ENCODE measurements at regions not wholly inside any gene's neighbourhood (a gene's known extent, or its start where the extent isn't known, plus 50 kb on each side); places are given as distances from the start of the nearest gene placed in this dataset.

DNA sequence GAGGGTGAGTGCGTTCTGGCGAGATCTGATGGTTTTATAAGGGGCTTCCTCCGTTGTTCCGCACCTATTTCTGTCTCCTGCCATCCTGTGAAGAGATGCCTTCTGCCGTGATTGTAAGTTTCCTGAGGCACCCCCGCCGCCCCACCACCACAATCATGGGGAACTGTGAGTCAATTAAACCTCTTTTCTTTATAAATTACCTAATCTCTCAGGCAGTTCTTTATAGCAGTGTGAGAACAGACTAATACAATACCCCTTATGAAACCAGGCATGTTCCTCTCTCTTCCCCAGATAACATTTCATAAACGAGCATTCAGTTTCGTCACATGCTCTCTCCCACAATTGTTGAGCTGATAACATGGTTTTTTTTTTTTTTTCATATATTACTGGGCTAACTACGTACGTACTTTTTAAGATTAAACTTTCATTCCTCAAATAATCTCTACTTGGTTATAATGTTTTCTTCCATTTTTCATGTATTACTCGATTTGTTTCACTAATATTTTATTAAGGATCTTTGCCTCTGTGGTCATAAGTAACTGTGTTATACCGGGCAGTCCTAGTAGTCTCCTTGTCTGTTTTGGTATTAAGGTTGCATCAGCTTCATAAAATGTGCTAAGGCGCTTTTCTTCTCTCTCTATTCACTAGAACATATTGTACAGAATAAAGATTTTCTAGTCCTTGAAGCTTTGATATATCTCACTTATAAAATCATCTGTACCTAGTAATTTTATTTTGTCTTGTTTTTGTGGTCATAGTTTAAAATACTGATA lies 64.9 kb upstream of the MVB12B start:
- no peak overlapping the region for H3K4me2 ChIP-seq (ENCODE audit: insufficient read depth in 1 of 2, low read depth in 2 of 2, low read length in 2 of 2)
- H2BK12ac ChIP-seq (ENCODE audit: low read depth, low read length): no peak overlapping the region
- H3K27me3 ChIP-seq (replicated peaks in 1 of 4; ENCODE audit: control insufficient read depth in 3 of 4, extremely low read depth in 1 of 4, insufficient read depth in 3 of 4, low read length in 3 of 4): no peaks in the 10 kb centered on the region
- DNase-seq (ENCODE audit: low read depth in 1 of 2, low spot score in 2 of 2) (no peak), FAIRE-seq (no peak)
- no peak overlapping the region for H3K18ac ChIP-seq (ENCODE audit: extremely low read depth, low read length)
- WGBS, 2 experiments (ENCODE audit: extremely low coverage in 1 of 2, insufficient coverage in 1 of 2, insufficient read length in 1 of 2, insufficient replicate concordance in 2 of 2, low coverage in 1 of 2, low lambda C conversion rate in 2 of 2, missing lambda C conversion rate in 1 of 2): 83% methylated on average over 14 of the region's 14 CpGs; no CpG with 5 or more reads in 1 of the 2 experiments
- H2BK5ac ChIP-seq (ENCODE audit: low read depth, low read length): no peak overlapping the region
- no peaks in the 10 kb centered on the region for H3K36me3 ChIP-seq (ENCODE audit: control insufficient read depth in 2 of 4, insufficient read depth in 4 of 4, low read length in 3 of 4)
- no peak overlapping the region for H2BK120ac ChIP-seq (replicated peaks; ENCODE audit: low read depth, low read length)
- H3K23me2 ChIP-seq (ENCODE audit: low read depth, low read length): no peaks in the 10 kb centered on the region
- ChIA-PET POLR2A (ENCODE audit: partially characterized antibody) (no interaction called here), CTCF (ENCODE audit: partially characterized antibody) (interaction anchor here (0.7 kb wide), 1 partner anchor 629 kb away, joined by 4 read pairs; no protein-coding TSS in a partner anchor)
- no peak overlapping the region for H2AFZ ChIP-seq (ENCODE audit: low read length)
- no peak overlapping the region for H3K23ac ChIP-seq (ENCODE audit: insufficient read length)
- no peak overlapping the region for H3K9ac ChIP-seq (replicated peaks in 1 of 4; ENCODE audit: extremely low read depth in 1 of 4, low read depth in 3 of 4, low read length in 3 of 4)
- no peak overlapping the region for H2BK15ac ChIP-seq (ENCODE audit: low read length)
- TF ChIP-seq NRF1 (IDR thresholded peaks at IDR 0.05; ENCODE audit: low read depth, low read length): no peak
- TF ChIP-seq SIRT6 (IDR thresholded peaks at IDR 0.05; ENCODE audit: low read length): no peak
- TF ChIP-seq YY1 (IDR thresholded peaks at IDR 0.05; ENCODE audit: low read depth, low read length): no peak
- no peak for TF ChIP-seq JUND (IDR thresholded peaks at IDR 0.05; ENCODE audit: low read length)
- TF ChIP-seq CHD2 (IDR thresholded peaks at IDR 0.05; ENCODE audit: low read length): no peak
- TF ChIP-seq CHD1 (IDR thresholded peaks at IDR 0.05; ENCODE audit: low read depth, low read length): no peak
- no peak overlapping the region for H3K27ac ChIP-seq (ENCODE audit: low read depth, low read length)
- no peak overlapping the region for H4K5ac ChIP-seq (ENCODE audit: insufficient read length, low read depth, low read length)
- no peak overlapping the region for H4K91ac ChIP-seq (replicated peaks; ENCODE audit: insufficient read length, low read length)
- H3K79me2 ChIP-seq (ENCODE audit: control insufficient read depth in 1 of 2, insufficient read depth in 2 of 2, low read length in 2 of 2): no peaks in the 10 kb centered on the region
- no peak overlapping the region for H2AK5ac ChIP-seq (ENCODE audit: low read depth, low read length)
- no peak overlapping the region for H3K14ac ChIP-seq (ENCODE audit: insufficient read length)
- no peak overlapping the region for H3K4ac ChIP-seq (replicated peaks; ENCODE audit: insufficient read length, low read depth, low read length)
- H3K9me3 ChIP-seq (ENCODE audit: insufficient read depth in 2 of 2, low read depth in 1 of 2, low read length in 1 of 2): no peaks in the 10 kb centered on the region
- no peak overlapping the region for H3K4me3 ChIP-seq (ENCODE audit: extremely low read depth in 1 of 4, insufficient read depth in 2 of 4, low read depth in 3 of 4, low read length in 4 of 4)
- no peak overlapping the region for H4K8ac ChIP-seq (ENCODE audit: extremely low read depth, insufficient read depth, low read length)
- no peak overlapping the region for H2BK20ac ChIP-seq (ENCODE audit: low read length)
- H3K79me1 ChIP-seq (ENCODE audit: low read depth, low read length): no peaks in the 10 kb centered on the region
- H3K56ac ChIP-seq (replicated peaks; ENCODE audit: insufficient read length, low read depth, low read length): no peak overlapping the region
- H4K20me1 ChIP-seq (replicated peaks in 1 of 2; ENCODE audit: control insufficient read depth in 1 of 2, insufficient read depth in 2 of 2, low read length in 2 of 2): no peaks in the 10 kb centered on the region
- H3K4me1 ChIP-seq (replicated peaks in 1 of 4; ENCODE audit: control insufficient read depth in 3 of 4, insufficient read depth in 4 of 4, low read length in 3 of 4): no peaks in the 10 kb centered on the region
